HepG2 (cell line): ENCODE measurements at regions not wholly inside any gene's neighbourhood (a gene's known extent, or its start where the extent isn't known, plus 50 kb on each side); places are given as distances from the start of the nearest gene placed in this dataset.

Experiments
- ATAD3A ChIP-seq: sonication (generic); formaldehyde crosslinking; IDR thresholded peaks from 2 replicates; pipeline ENCODE4 v1.4.0; 2020; ENCODE audit warnings: missing genetic modification reagents
- ATF2 ChIP-seq: sonication (generic); formaldehyde crosslinking; IDR thresholded peaks from 2 replicates; pipeline ENCODE4 v1.4.0; 2020; ENCODE audit warnings: missing genetic modification reagents
- BCLAF1 ChIP-seq: fragments of 450-650 bp; IDR thresholded peaks from 2 replicates; pipeline ENCODE4 v1.6.1; 2017; ENCODE audit warnings: mild to moderate bottlenecking
- FOXO4 ChIP-seq: sonication (generic); formaldehyde crosslinking; conservative IDR thresholded peaks from 2 replicates; pipeline ENCODE4 v1.8.1; 2023; ENCODE audit warnings: missing genetic modification reagents
- GRHL1 ChIP-seq: sonication (generic); formaldehyde crosslinking; conservative IDR thresholded peaks from 2 replicates; pipeline ENCODE4 v1.8.0; 2022; ENCODE audit warnings: missing genetic modification reagents
- HMG20B ChIP-seq: conservative IDR thresholded peaks from 2 replicates; pipeline ENCODE4 v1.6.1; 2016; ENCODE audit warnings: missing genetic modification reagents, missing compliant biosample characterization
- JUNB ChIP-seq: sonication (generic); formaldehyde crosslinking; IDR thresholded peaks from 2 replicates; pipeline ENCODE4 v1.8.0; 2022; ENCODE audit warnings: missing genetic modification reagents, mild to moderate bottlenecking, borderline replicate concordance
- PRPF4 ChIP-seq: fragments of 200-400 bp; formaldehyde crosslinking; IDR thresholded peaks from 2 replicates; pipeline ENCODE4 v1.6.1; 2016; ENCODE audit warnings: low read length, low read depth; ENCODE audit not compliant: poor library complexity, severe bottlenecking
- RXRA ChIP-seq: sonication (generic); formaldehyde crosslinking; IDR thresholded peaks from 2 replicates; pipeline ENCODE4 v1.5.1; 2020; ENCODE audit warnings: missing genetic modification reagents
- SP4 ChIP-seq: sonication (generic); formaldehyde crosslinking; IDR thresholded peaks from 2 replicates; pipeline ENCODE4 v1.8.1; 2023; ENCODE audit warnings: mild to moderate bottlenecking, missing genetic modification reagents
- ZBTB42 ChIP-seq: sonication (generic); formaldehyde crosslinking; IDR thresholded peaks from 2 replicates; pipeline ENCODE4 v1.5.0; 2020; ENCODE audit warnings: mild to moderate bottlenecking, missing genetic modification reagents
- ZFP82 ChIP-seq: sonication (generic); formaldehyde crosslinking; IDR thresholded peaks from 2 replicates; pipeline ENCODE4 v1.5.1; 2020; ENCODE audit warnings: mild to moderate bottlenecking, missing genetic modification reagents, borderline replicate concordance
- ZNF160 ChIP-seq: sonication (generic); formaldehyde crosslinking; IDR thresholded peaks from 2 replicates; pipeline ENCODE4 v1.8.0; 2022; ENCODE audit warnings: mild to moderate bottlenecking, inconsistent platforms, missing genetic modification reagents
- ZNF501 ChIP-seq: sonication (generic); formaldehyde crosslinking; IDR thresholded peaks from 2 replicates; pipeline ENCODE4 v1.5.1; 2020; ENCODE audit warnings: mild to moderate bottlenecking, moderate library complexity, missing genetic modification reagents
- ZNF512B ChIP-seq: sonication (generic); formaldehyde crosslinking; IDR thresholded peaks from 2 replicates; pipeline ENCODE4 v1.5.1; 2020; ENCODE audit warnings: missing genetic modification reagents, mild to moderate bottlenecking, borderline replicate concordance
- ZNF792 ChIP-seq: IDR thresholded peaks from 2 replicates; pipeline ENCODE4 v1.6.1; 2016
- ZSCAN22 ChIP-seq: sonication (generic); formaldehyde crosslinking; IDR thresholded peaks from 2 replicates; pipeline ENCODE4 v1.4.0; 2020; ENCODE audit warnings: mild to moderate bottlenecking, missing genetic modification reagents
- ZSCAN5A ChIP-seq: sonication (generic); formaldehyde crosslinking; IDR thresholded peaks from 2 replicates; pipeline ENCODE4 v1.8.0; 2022; ENCODE audit warnings: mild to moderate bottlenecking, missing genetic modification reagents, borderline replicate concordance

GRCh38 chr2:101625387-101625786, 72.1 kb upstream of the MAP4K4 start (continued):
- no peak for TF ChIP-seq ZBTB42 (CRISPR knock-in tag)
- peak; percentile 56; the same call in 1 of the 2 replicates for TF ChIP-seq ZNF501 (CRISPR knock-in tag)
- TF ChIP-seq ZNF792 (CRISPR knock-in tag), result no peak
- no peak for TF ChIP-seq JUNB (CRISPR knock-in tag)
- no peak for TF ChIP-seq HMG20B (CRISPR knock-in tag)
- no peak for TF ChIP-seq ZSCAN22
- TF ChIP-seq RXRA (CRISPR knock-in tag), result peak; percentile 84; the same call in 1 of the 2 replicates
- TF ChIP-seq ZNF512B, result no peak
- no peak for TF ChIP-seq ZSCAN5A
- TF ChIP-seq FOXO4 (CRISPR knock-in tag), result no peak
- no peak for TF ChIP-seq SP4
- TF ChIP-seq BCLAF1, result no peak
- TF ChIP-seq GRHL1 (CRISPR knock-in tag), result no peak
- TF ChIP-seq PRPF4, result no peak
- TF ChIP-seq ATF2 (CRISPR knock-in tag), result peak; percentile 96
- TF ChIP-seq ZFP82 (CRISPR knock-in tag), result no peak
- no peak for TF ChIP-seq ZNF160
- TF ChIP-seq ATAD3A (CRISPR knock-in tag), result no peak
